ENCODE measurements at regions not wholly inside any gene's neighbourhood (a gene's known extent, or its start where the extent isn't known, plus 50 kb on each side); places are given as distances from the start of the nearest gene placed in this dataset.

DNA sequence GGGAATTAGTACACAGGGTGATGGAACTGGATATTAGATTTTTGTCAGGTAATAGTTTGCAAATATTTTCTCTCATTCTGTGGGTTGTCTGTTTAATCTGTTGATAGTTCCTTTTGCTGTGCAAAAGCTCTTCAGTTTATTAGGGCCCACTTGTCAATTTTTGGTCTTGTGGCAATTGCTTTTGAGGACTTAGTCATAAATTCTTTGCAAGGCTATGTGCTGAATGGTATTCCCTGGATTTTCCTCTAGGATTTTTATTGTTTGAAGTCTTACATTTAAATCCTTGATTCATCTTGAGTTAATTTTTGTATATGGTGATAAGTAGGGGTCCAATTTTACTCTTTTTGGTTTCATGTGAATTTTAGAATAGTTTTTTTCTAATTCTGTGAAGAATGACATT, 111.3 kb downstream of the ARRDC4 start:
- no peak for ATAC-seq
- TF ChIP-seq, protein P1, sequence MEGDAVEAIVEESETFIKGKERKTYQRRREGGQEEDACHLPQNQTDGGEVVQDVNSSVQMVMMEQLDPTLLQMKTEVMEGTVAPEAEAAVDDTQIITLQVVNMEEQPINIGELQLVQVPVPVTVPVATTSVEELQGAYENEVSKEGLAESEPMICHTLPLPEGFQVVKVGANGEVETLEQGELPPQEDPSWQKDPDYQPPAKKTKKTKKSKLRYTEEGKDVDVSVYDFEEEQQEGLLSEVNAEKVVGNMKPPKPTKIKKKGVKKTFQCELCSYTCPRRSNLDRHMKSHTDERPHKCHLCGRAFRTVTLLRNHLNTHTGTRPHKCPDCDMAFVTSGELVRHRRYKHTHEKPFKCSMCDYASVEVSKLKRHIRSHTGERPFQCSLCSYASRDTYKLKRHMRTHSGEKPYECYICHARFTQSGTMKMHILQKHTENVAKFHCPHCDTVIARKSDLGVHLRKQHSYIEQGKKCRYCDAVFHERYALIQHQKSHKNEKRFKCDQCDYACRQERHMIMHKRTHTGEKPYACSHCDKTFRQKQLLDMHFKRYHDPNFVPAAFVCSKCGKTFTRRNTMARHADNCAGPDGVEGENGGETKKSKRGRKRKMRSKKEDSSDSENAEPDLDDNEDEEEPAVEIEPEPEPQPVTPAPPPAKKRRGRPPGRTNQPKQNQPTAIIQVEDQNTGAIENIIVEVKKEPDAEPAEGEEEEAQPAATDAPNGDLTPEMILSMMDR (IDR thresholded peaks at IDR 0.05): no peak
- Histone ChIP-seq H3K36me3 (ENCODE audit: low read depth) (no peaks in the 10 kb centered on the region), H3K4me1 (ENCODE audit: low read depth) (peaks cover 1% of the 10 kb centered on the region), H3K9me3 (no peaks in the 10 kb centered on the region), H3K4me3 (no peak overlapping the region)
- intact Hi-C loops (cut with DNase I, micrococcal nuclease): no loop called here
- no peak for DNase-seq

DNA sequence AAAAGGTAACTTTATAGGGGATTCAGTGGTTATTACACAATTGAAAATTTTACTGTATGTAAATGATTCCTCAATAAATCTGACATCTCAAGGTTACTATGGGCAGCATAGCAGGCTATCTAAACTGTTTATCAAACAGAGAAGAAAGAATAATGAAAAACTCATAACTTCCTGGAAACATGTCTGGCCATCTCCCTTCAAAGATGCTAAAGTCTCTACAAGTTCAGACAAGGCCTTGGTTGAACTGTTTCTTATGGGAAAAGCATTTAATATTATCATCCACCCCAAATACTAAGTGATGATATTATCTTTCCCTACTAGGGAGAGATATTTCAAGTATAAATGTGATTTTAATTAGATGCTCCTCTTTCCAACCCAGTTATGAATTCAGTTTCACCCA, 114.9 kb downstream of the ARRDC4 start:
- ATAC-seq: no peak
- intact Hi-C loops (cut with DNase I, micrococcal nuclease): no loop called here
- H3K4me1 ChIP-seq (ENCODE audit: low read depth): peaks cover 3% of the 10 kb centered on the region
- no peaks in the 10 kb centered on the region for H3K9me3 ChIP-seq
- no peak overlapping the region for H3K4me3 ChIP-seq
- TF ChIP-seq, protein P1 (IDR thresholded peaks at IDR 0.05): no peak
- DNase-seq: no peak
- H3K36me3 ChIP-seq (ENCODE audit: low read depth): no peaks in the 10 kb centered on the region

DNA sequence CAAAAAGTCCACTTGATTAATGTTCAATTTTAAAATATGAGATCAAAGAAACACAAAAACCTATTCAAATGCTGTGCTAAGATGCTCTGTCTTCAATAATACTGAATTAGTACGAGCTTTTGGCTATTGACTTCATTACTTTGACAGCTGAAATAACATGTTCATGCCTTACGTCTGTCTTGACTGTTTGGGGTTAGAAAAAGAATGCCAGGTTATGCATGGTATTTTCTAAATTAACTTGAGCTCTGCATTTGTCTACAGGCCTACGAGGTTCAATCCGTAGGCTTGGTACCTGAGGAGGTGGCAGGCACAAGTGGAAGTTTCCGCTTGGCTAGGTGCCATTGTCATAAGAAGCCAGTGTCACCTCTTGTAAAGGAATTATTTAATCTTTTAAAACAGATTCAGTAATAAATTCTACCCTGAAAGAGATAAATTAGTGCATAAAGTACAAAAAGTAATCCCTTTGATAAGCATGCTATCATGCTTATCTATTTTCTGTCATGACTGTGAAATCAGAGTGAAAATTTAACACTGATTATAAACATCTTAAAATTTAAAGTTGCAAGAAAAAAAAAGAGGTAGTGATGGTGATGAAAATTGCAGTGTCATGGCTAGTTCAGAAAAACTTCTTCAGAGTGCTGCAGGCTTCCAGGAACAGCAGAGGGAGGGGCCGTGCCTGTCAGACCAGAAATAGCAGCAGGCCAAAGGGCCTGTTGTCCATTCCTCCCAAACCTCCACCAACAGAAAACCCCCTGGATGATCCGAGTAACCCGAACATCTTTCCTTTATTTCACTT, 115.7 kb downstream of the ARRDC4 start:
- TF ChIP-seq, protein P1 (IDR thresholded peaks at IDR 0.05): no peak
- Histone ChIP-seq H3K4me3 (no peak overlapping the region), H3K9me3 (no peaks in the 10 kb centered on the region), H3K36me3 (ENCODE audit: low read depth) (no peaks in the 10 kb centered on the region), H3K4me1 (ENCODE audit: low read depth) (peaks cover 3% of the 10 kb centered on the region)
- intact Hi-C loops (cut with DNase I, micrococcal nuclease): no loop called here
- ATAC-seq (peak; percentile 46), DNase-seq (peak in 1 of 3 donors; percentile 17)

DNA sequence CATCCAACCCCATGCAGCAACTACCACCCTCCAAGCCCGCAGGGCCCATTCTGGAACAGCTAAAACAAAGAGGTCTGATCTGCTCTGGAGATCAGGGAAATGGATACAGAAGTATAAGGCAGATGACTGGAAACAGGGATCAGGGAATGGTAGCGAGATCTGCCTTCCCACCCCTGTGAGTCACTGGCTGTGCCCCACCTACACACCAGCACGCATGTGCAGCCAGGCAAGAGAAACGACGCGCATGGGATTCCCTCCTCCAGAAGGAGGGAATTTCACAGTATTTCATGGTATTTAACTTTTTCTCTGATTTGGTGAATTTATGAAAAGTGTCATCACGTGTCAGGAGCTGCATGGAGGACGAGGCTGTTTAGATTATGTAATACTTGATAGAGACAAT, 116.7 kb downstream of the ARRDC4 start:
- TF ChIP-seq, protein P1 (IDR thresholded peaks at IDR 0.05): no peak
- ATAC-seq (peak; percentile 70), DNase-seq (peak in 1 of 3 donors; percentile 50)
- H3K9me3 ChIP-seq: no peaks in the 10 kb centered on the region
- intact Hi-C loops (cut with DNase I, micrococcal nuclease): no loop called here
- no peak overlapping the region for H3K4me3 ChIP-seq
- peaks cover 3% of the 10 kb centered on the region for H3K4me1 ChIP-seq (ENCODE audit: low read depth)
- no peaks in the 10 kb centered on the region for H3K36me3 ChIP-seq (ENCODE audit: low read depth)

DNA sequence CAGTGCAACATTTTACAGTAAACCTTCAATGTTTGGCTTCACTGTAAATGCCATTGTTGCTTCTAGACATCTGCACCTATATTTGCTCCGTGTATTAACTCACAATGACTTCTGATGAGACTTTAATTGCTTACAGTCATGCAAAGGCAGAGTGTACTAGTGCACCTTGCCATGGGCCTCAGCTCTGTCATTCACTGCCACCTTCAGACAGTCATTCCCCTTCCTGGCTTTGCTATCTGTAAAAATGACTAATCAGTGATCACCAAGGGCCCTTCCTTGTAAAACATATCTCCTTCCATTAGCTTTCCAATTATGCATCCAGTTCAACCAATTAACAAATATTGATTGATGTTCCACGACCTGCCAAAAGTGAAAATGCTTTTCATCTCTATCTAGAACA, 120.3 kb downstream of the ARRDC4 start:
- TF ChIP-seq, protein P1 (IDR thresholded peaks at IDR 0.05): no peak
- H3K4me3 ChIP-seq: no peak overlapping the region
- peaks cover 3% of the 10 kb centered on the region for H3K4me1 ChIP-seq (ENCODE audit: low read depth)
- H3K36me3 ChIP-seq (ENCODE audit: low read depth): no peaks in the 10 kb centered on the region
- intact Hi-C loops (cut with DNase I, micrococcal nuclease): no loop called here
- no peak for ATAC-seq
- no peaks in the 10 kb centered on the region for H3K9me3 ChIP-seq
- no peak for DNase-seq
